ENCODE measurements at regions not wholly inside any gene's neighbourhood (a gene's known extent, or its start where the extent isn't known, plus 50 kb on each side); places are given as distances from the start of the nearest gene placed in this dataset.
"Not testable (repeated sequence)": the region's sequence is repeated elsewhere in the genome, so short reads cannot be mapped to it uniquely, and the experiment has no call there.

GRCh38 chr1:115440733-115441132 lies 102.7 kb upstream of the NGF start:
- WGBS, 2 donors = 85 to 91% methylated on average over 2 of the region's 2 CpGs
- intact Hi-C loops (cut with DNase I) = no loop called here
- H3K36me3 ChIP-seq = no peaks in the 10 kb centered on the region
- TF ChIP-seq POLR2A (IDR thresholded peaks at IDR 0.05) (no peak), CTCF (IDR thresholded peaks at IDR 0.05) (no peak)
- H3K4me3 ChIP-seq = no peak overlapping the region
- H3K9me3 ChIP-seq = no peaks in the 10 kb centered on the region
- H3K4me1 ChIP-seq = no peaks in the 10 kb centered on the region
- no peak overlapping the region for H3K27ac ChIP-seq
- H3K27me3 ChIP-seq = no peaks in the 10 kb centered on the region
- DNase-seq = no peak

DNA sequence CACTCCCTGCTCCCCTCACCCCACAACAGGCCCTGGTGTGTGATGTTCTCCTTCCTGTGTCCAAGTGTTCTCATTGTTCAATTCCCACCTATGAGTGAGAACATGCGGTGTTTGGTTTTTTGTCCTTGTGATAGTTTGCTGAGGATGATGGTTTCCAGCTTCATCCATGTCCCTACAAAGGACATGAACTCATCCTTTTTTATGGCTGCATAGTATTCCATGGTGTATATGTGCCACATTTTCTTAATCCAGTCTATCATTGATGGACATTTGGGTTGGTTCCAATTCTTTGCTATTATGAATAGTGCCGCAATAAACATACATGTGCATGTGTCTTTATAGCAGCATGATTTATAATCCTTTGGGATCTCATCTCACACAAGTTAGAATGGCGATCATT lies 101.5 kb upstream of the NGF start:
- H3K9me3 ChIP-seq; H3K27ac ChIP-seq; H3K4me1 ChIP-seq; DNase-seq; intact Hi-C loops (cut with DNase I); H3K4me3 ChIP-seq; H3K27me3 ChIP-seq; H3K36me3 ChIP-seq: not testable (repeated sequence)
- whole genome bisulfite sequencing, 2 donors = 96% methylated on average over 2 to 3 of the region's 3 CpGs

GRCh38 chr1:115437196-115437595 lies 99.1 kb upstream of the NGF start:
- TF ChIP-seq CTCF (IDR thresholded peaks at IDR 0.05) (no peak), POLR2A (IDR thresholded peaks at IDR 0.05) (no peak)
- Histone ChIP-seq H3K9me3 (no peaks in the 10 kb centered on the region), H3K27me3 (peaks cover 0 to 4% (median 0%) of the 10 kb centered on the region in 4 donors), H3K4me1 (no peaks in the 10 kb centered on the region), H3K36me3 (no peaks in the 10 kb centered on the region), H3K27ac (no peak overlapping the region), H3K4me3 (no peak overlapping the region)
- intact Hi-C loops (cut with DNase I) = no loop called here
- DNase-seq = no peak
- 80 to 83% methylated on average over 7 of the region's 7 CpGs for WGBS, 2 donors

DNA sequence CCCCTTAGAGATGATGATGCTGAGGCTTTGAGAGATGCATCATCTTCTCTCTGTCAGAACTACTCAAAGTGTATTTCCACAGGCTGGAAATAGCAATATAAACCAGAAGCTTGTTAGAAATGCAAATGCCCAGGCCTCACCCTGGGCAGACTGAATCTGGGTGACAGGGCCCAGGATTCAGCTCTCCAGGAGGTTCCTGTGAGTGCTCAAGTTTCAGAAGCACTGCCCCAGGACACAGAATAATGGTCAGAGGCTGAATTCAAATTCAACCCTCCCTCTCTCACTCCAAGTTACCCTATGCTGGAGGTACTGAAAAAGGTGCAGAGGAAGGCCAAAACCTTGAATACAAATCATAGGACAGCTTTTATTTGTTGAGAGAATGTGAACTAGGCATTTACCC lies 98.5 kb upstream of the NGF start:
- peaks cover 0 to 8% (median 0%) of the 10 kb centered on the region in 4 donors for H3K27me3 ChIP-seq

DNA sequence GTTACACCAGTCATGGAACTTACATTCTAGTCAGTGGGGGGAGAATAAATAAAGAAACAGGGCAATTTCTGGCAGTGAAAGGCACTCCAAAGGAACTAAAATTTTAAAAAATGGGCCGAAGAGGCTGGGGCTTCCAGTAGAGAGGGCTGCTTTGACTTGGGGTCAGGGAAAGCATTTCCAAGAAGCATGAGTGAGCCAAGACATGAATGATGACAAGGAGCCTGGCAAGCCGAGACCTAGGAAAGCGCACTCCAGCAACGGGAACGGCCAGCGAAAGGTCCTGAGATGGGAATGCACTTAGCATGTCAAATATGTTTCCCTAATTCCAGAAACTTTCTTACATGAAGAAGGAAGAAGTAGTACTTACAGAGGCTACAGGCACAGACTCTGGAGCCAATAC lies 95.4 kb upstream of the NGF start:
- intact Hi-C loops (cut with DNase I) = no loop called here
- no peak for DNase-seq
- Histone ChIP-seq H3K4me1 (no peaks in the 10 kb centered on the region), H3K27me3 (peaks cover 0 to 11% (median 0%) of the 10 kb centered on the region in 4 donors), H3K36me3 (no peaks in the 10 kb centered on the region), H3K4me3 (no peak overlapping the region), H3K27ac (no peak overlapping the region), H3K9me3 (no peaks in the 10 kb centered on the region)
- WGBS, 2 donors = 69 to 79% methylated on average over 6 of the region's 6 CpGs
- TF ChIP-seq CTCF (IDR thresholded peaks at IDR 0.05) (no peak), POLR2A (IDR thresholded peaks at IDR 0.05) (no peak)

More for the DNA sequence above, 98.5 kb upstream of the NGF start:
- intact Hi-C loops (cut with DNase I) = no loop called here
- DNase-seq = no peak
- no peak for TF ChIP-seq CTCF (IDR thresholded peaks at IDR 0.05)
- TF ChIP-seq POLR2A (IDR thresholded peaks at IDR 0.05) = no peak
- Histone ChIP-seq H3K9me3 (no peaks in the 10 kb centered on the region), H3K4me3 (no peak overlapping the region), H3K4me1 (no peaks in the 10 kb centered on the region), H3K36me3 (no peaks in the 10 kb centered on the region), H3K27ac (no peak overlapping the region)

GRCh38 chr1:115432061-115432460 lies 94.0 kb upstream of the NGF start:
- TF ChIP-seq CTCF (IDR thresholded peaks at IDR 0.05) (no peak), POLR2A (IDR thresholded peaks at IDR 0.05) (no peak)
- peaks cover 0 to 11% (median 0%) of the 10 kb centered on the region in 4 donors for H3K27me3 ChIP-seq
- intact Hi-C loops (cut with DNase I) = no loop called here
- no peaks in the 10 kb centered on the region for H3K4me1 ChIP-seq
- 30 to 46% methylated on average over 4 to 6 of the region's 6 CpGs for WGBS, 2 donors
- no peak overlapping the region for H3K27ac ChIP-seq
- H3K9me3 ChIP-seq = no peaks in the 10 kb centered on the region
- no peaks in the 10 kb centered on the region for H3K36me3 ChIP-seq
- no peak overlapping the region for H3K4me3 ChIP-seq
- no peak for DNase-seq

Measured in esophagus squamous epithelium (tissue), 5 donors.